ENCODE measurements at regions not wholly inside any gene's neighbourhood (a gene's known extent, or its start where the extent isn't known, plus 50 kb on each side); places are given as distances from the start of the nearest gene placed in this dataset.

- TF ChIP-seq CTCF (IDR thresholded peaks at IDR 0.05) (no peak), POLR2A (IDR thresholded peaks at IDR 0.05) (no peak)
Measured at GRCh38 chr20:40056171-40056570, 632.9 kb downstream of the MAFB start.
